Colonic mucosa (tissue), 4 donors: ENCODE measurements at regions not wholly inside any gene's neighbourhood (a gene's known extent, or its start where the extent isn't known, plus 50 kb on each side); places are given as distances from the start of the nearest gene placed in this dataset.

Experiments used
- DNase-seq: peaks from one replicate; pipeline ENCODE4 v3.0.0-alpha.2; 2020
- H3K27ac ChIP-seq: fragments of 200-600 bp; one replicate; pipeline ENCODE4 v1.8.0; 2021
- H3K27me3 ChIP-seq: fragments of 200-600 bp; one replicate; pipeline ENCODE4 v1.8.0; 2021
- H3K36me3 ChIP-seq: fragments of 200-600 bp; one replicate; pipeline ENCODE4 v1.8.0; 2021
- H3K4me1 ChIP-seq: fragments of 200-600 bp; one replicate; pipeline ENCODE4 v1.8.0; 2021; ENCODE audit warnings: mild to moderate bottlenecking
- H3K4me3 ChIP-seq: fragments of 200-600 bp; one replicate; pipeline ENCODE4 v1.8.0; 2021
- H3K9ac ChIP-seq, 2 donors: one replicate each; pipeline ENCODE4 v1.7.0; 2013; ENCODE audit warnings: control low read depth in 2 of 2, low read depth in 2 of 2, low read length in 2 of 2
- H3K9me3 ChIP-seq: fragments of 200-600 bp; one replicate; pipeline ENCODE4 v1.8.0; 2021
- CTCF ChIP-seq: fragments of 200-600 bp; IDR thresholded peaks from one replicate; pipeline ENCODE4 v1.8.0; 2022; ENCODE audit warnings: antibody characterized with exemption, mild to moderate bottlenecking
- intact Hi-C: fragments of 100-400 bp; cut with DNase I; formaldehyde crosslinking; loops from one replicate; pipeline ENCODE4 v1.14.1; 2022
- donor health status: healthy.
- donor health status: DM: no; HTN: no; CAD: no.
- donor health status: DM: no; HTN: no; CAD: no.

GRCh38 chr10:83592337-83592935, 546.9 kb upstream of the GHITM start:
- TF ChIP-seq CTCF = no peak
- no peak overlapping the region for H3K27ac ChIP-seq
- DNase-seq = no peak
- H3K9me3 ChIP-seq = no peaks in the 10 kb centered on the region
- no peaks in the 10 kb centered on the region for H3K36me3 ChIP-seq
- no peaks in the 10 kb centered on the region for H3K4me1 ChIP-seq
- no peak overlapping the region for H3K9ac ChIP-seq
- no peak overlapping the region for H3K4me3 ChIP-seq
- H3K27me3 ChIP-seq = no peaks in the 10 kb centered on the region
- intact Hi-C loops = no loop called here

GRCh38 chr10:83603708-83604107, 535.6 kb upstream of the GHITM start:
- TF ChIP-seq CTCF = no peak
- Histone ChIP-seq H3K27me3 (no peaks in the 10 kb centered on the region), H3K4me1 (no peaks in the 10 kb centered on the region), H3K9me3 (no peaks in the 10 kb centered on the region), H3K36me3 (no peaks in the 10 kb centered on the region), H3K27ac (no peak overlapping the region), H3K9ac (no peak overlapping the region), H3K4me3 (no peak overlapping the region)
- intact Hi-C loops = no loop called here
- DNase-seq = no peak

- Histone ChIP-seq H3K4me3 (no peak overlapping the region), H3K36me3 (no peaks in the 10 kb centered on the region), H3K27me3 (no peaks in the 10 kb centered on the region), H3K4me1 (no peaks in the 10 kb centered on the region), H3K9ac (no peak overlapping the region), H3K9me3 (no peaks in the 10 kb centered on the region), H3K27ac (no peak overlapping the region)
- no peak for DNase-seq
- no peak for TF ChIP-seq CTCF
- intact Hi-C loops = no loop called here
Observed at GRCh38 chr10:83605783-83606630, 533.3 kb upstream of the GHITM start.

- intact Hi-C loops = no loop called here
- no peak overlapping the region for H3K9ac ChIP-seq
- DNase-seq = no peak
- H3K27me3 ChIP-seq = no peaks in the 10 kb centered on the region
- H3K9me3 ChIP-seq = no peaks in the 10 kb centered on the region
- H3K36me3 ChIP-seq = no peaks in the 10 kb centered on the region
- no peak overlapping the region for H3K4me3 ChIP-seq
- H3K27ac ChIP-seq = no peak overlapping the region
- no peaks in the 10 kb centered on the region for H3K4me1 ChIP-seq
- no peak for TF ChIP-seq CTCF
Observed at GRCh38 chr10:83607959-83608745, 531.2 kb upstream of the GHITM start.

GRCh38 chr10:83612050-83612449, 527.3 kb upstream of the GHITM start:
- intact Hi-C loops = no loop called here
- Histone ChIP-seq H3K27me3 (no peaks in the 10 kb centered on the region), H3K4me1 (no peaks in the 10 kb centered on the region), H3K27ac (no peak overlapping the region), H3K4me3 (no peak overlapping the region), H3K36me3 (no peaks in the 10 kb centered on the region), H3K9me3 (no peaks in the 10 kb centered on the region), H3K9ac (no peak overlapping the region)
- no peak for TF ChIP-seq CTCF
- no peak for DNase-seq
